ENCODE measurements at regions not wholly inside any gene's neighbourhood (a gene's known extent, or its start where the extent isn't known, plus 50 kb on each side); places are given as distances from the start of the nearest gene placed in this dataset.

GRCh38 chr11:114972105-114972504 lies 293.8 kb downstream of the NXPE2 start:
- TF ChIP-seq CTCF (IDR thresholded peaks at IDR 0.05) (no peak), GABPA (IDR thresholded peaks at IDR 0.05; ENCODE audit: low read depth) (no peak), TAF1 (IDR thresholded peaks at IDR 0.05; ENCODE audit: borderline replicate concordance, low read depth, low read length) (no peak)
